ELR (cell line): ENCODE measurements at regions not wholly inside any gene's neighbourhood (a gene's known extent, or its start where the extent isn't known, plus 50 kb on each side); places are given as distances from the start of the nearest gene placed in this dataset.

Experiments
- DNase-seq: peaks from one replicate; pipeline ENCODE4 v3.0.0-alpha.2; 2015; ENCODE audit warnings: low read depth

DNA sequence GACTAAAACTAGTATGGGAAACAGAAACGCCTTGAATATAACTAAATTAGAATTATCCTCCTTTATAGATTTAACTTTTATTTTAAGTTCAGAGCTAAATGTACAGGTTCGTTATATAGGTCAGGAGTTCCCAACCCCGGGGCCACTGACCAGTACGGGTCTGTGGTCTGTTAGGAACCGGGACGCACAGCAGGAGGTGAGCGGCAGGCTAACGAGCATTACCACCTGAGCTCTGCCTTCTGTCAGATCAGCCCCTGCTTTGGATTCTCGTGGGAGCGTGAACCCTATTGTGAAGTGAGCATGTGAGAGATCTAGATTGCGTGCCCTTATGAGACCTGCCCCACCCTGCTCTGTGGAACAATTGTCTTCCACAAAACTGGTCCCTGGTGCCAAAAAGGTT lies 51.0 kb downstream of the FAT4 start:
- DNase-seq, result no peak

DNA sequence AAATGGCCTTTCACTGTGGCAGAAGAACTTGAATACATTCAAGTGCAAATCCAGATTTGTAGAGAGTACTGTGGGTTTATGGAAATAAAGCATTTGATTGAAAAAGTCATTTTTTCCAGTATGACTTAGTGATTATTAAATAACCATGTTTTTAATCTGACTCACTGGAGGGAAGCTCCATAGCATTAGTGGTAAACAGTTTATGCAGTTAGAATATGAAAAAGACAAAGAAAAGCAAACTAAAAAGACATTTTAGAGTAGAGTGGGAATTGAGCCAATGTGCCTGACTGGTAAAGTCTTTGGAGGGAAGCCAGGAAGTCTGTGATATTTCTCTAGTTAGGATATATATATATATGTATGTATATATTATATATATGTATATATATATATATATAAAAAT lies 53.4 kb downstream of the FAT4 start:
- peak; percentile 48 for DNase-seq

GRCh38 chr4:125368671-125369081 lies 53.9 kb downstream of the FAT4 start:
- DNase-seq, result peak; percentile 40

DNA sequence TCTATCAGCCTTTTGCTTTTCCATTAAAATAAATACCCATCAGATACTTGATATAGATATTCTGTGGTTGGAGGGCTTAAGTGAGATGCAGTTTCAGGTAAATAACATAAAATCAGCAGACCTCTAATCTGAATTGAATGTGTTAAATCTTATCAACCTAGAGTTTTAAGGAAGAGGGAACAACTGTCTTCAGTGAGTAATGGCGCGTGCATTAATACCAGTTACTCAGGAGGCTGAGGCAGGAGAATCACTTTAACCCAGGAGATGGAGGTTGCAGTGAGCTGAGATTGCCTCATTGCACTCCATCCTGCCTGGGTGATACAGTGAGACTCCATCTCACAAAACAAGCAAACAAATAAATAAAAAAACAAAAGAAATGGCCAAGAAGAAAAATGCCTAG lies 54.3 kb downstream of the FAT4 start:
- DNase-seq, result peak; percentile 12

DNA sequence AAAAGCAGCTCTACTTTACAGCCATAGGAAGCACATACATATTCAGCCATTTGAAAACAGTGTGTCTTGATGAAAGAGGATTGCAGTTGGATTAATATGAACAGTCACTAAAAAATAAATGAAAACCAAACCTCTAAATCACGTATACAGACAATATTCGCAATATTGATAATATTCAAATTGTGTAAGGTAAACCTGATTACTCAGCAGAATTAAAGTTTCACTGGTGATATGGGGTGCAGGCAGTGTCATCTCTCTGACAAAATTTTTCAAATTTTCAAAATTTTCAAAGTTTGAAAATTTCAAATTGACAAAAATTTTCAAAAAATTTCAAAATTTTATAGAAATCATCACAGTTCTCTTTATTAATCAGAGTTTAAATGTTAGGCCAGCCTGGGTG lies 55.7 kb downstream of the FAT4 start:
- no peak for DNase-seq

GRCh38 chr4:125382995-125383394 lies 68.2 kb downstream of the FAT4 start:
- DNase-seq, result no peak

DNA sequence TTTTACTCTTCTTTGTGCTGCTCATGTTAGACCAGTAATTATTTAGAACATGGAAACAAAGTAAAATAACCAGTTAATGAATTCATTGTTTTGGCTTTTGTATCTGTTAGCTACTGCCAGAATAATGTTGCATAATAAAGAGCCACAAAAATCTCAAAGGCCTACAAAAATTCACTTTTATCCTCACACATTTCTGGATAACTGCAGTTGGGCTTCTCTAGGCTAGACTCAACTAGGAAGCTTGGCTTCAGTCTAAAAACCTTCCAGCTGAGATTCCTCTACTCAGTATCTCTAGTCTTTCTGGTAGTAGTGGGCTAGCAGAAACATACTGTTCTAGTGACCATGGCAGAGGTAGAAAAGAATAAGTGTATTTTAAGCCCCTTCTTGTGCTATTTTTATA lies 73.0 kb downstream of the FAT4 start:
- no peak for DNase-seq

DNA sequence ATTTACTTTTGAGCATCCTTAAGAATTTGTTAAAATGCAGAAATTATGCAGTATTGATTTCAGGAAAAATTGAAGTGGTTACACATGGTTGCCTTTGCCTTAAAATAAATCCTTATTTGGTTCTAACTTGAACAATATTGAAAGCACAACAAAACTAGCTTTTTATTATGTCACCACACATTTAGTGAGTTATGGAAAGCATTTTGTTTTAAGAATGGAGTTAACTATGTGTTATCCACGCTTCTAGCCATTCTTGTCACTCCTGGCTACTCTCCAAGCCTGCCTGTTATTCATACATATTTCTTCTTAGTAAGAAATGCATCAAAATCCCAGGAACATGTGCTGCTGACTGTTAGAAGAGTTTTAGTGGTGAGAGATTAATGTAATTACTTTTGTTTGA lies 73.9 kb downstream of the FAT4 start:
- peak; percentile 73 for DNase-seq

- DNase-seq, result peak; percentile 90
Measured at GRCh38 chr4:125389713-125390112, 75.0 kb downstream of the FAT4 start.

- peak; percentile 81 for DNase-seq
Measured at GRCh38 chr4:125390126-125390525, 75.4 kb downstream of the FAT4 start.

- no peak for DNase-seq
Measured at GRCh38 chr4:125390727-125391126, 76.0 kb downstream of the FAT4 start.

DNA sequence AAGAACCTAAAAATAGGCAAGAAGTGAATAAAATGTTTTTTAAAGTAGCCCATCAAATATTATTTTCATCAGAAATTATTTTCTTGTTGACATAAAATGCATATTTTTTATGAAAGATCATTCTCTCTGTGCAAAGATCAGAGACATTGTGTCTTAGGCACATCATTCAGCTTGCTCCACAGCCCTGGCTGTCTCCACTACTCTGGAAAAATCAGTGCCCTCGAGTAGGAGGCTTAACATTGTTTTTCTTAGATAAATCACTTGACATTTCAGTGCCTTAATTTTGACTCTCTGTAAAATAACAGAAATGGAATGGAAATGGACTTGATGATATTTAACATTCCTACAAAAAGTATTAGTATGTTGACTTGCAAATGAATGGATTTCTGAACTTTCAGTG lies 77.9 kb downstream of the FAT4 start:
- DNase-seq, result no peak

GRCh38 chr4:125393825-125394224 lies 79.1 kb downstream of the FAT4 start:
- peak; percentile 1 for DNase-seq

- DNase-seq, result no peak
Measured at GRCh38 chr4:125397226-125397625, 82.5 kb downstream of the FAT4 start.

- DNase-seq, result no peak
Measured at GRCh38 chr4:125398263-125399002, 83.7 kb downstream of the FAT4 start.

GRCh38 chr4:125400756-125401155 lies 86.0 kb downstream of the FAT4 start:
- no peak for DNase-seq

DNA sequence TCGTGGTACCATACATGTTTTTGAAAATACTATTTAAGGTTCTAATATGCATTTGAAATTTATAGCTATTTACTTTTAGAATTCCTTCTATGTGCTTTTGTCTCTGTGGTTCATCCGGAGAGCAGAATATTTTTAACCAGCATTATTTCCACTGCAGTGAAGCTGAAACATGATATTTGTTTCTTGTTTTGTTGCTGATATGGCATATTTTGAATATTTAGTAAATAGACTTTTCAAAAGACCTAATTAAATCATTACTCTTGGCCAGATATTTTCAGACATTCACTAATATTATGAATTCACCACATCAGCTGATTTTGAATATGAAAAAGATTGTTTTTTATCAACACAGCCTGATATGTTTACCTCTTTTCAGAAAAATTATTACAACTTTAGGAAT lies 87.0 kb downstream of the FAT4 start:
- no peak for DNase-seq

DNA sequence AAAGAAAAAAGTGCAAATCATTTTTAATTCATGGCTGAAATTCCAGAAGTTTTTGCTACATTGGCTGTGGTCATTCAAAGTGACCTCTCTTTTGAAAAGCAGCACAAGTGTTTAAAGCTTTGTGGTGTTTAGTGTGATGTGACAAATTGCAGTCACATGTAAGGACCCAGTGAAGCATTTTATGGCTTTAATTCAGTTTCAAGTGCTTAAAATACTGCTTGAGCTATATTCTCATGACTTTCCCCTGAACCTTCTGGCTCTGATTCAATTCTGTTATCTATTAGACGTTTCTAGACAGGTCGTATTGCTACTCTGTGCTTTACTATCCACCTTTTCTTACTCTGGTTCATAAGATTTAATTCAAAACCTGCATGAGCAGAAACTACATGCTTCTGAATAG lies 105.8 kb downstream of the FAT4 start:
- DNase-seq, result no peak

DNA sequence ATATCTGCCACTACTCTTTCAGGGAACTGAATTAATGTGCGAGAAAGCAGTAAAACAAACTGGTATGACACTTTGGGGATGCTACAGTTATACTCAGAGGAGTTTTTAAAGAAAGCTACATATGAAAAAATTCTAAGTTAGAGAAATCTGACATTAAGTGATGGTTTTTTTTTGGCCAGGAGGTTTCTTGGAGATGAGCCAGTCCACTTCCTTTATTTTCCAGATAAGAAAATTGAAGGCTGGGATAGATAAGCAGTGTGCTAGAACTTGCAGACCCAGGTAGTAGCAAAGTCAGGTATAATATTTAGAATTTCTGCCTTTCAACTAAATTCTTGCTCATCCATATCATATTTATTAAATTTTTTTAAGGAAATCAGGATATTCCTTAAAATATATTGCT lies 106.8 kb downstream of the FAT4 start:
- DNase-seq, result no peak

- DNase-seq, result no peak
Measured at GRCh38 chr4:125423124-125423523, 108.4 kb downstream of the FAT4 start.

DNA sequence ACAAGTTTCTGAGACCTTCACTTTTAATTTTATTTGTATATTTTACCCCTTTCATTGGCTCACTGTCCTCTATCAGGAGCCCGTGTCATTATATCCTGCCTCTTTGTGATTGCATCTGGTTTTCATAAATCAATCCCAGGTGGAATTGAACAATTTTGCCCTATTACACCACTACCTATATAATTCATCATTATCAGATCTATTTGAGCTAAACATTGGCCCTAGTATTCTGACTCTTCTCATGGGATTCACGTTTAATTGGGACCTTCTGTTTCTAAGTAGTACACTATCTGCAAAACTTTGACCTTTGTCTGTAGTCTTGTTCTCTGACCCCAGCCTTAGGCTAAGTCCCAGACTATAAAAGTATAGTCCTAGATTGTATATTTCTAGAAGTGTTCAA lies 114.1 kb downstream of the FAT4 start:
- DNase-seq, result no peak

DNA sequence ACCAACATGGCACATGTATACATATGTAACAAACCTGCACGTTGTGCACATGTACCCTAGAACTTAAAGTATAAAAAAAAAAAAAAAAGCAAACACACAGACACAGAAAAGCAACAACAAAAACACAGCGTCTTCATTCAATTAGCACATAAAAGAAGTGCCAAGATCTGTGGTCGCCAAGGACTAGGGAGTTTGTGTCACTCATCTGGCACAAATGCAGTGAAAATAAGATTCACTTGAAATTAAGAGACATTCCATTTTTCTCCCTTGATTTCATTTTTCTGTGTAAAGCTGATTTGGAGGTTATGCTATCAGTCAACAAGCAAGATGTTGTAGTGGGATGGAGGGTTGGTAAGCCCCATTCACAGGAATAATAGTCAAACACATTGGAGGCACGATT lies 115.3 kb downstream of the FAT4 start:
- no peak for DNase-seq

DNA sequence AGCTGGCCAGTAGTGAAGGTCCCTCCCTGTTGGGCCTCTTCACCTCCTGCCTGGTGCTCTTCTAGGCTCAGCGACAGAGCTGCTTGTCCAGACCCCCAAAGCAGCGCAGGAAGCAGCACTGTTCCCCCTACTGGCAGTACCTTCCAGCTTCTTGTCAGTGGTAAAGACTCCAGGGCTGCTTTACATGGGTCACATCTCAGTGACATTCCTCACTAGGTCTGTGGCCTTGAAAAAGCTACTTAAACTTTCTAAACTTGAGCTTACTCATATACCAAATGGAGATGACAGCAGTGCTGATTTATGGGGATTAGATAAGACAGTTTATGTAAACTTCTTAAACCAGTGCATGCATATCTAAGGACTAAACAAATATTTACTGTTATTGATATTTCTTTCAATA lies 117.3 kb downstream of the FAT4 start:
- peak; percentile 4 for DNase-seq

DNA sequence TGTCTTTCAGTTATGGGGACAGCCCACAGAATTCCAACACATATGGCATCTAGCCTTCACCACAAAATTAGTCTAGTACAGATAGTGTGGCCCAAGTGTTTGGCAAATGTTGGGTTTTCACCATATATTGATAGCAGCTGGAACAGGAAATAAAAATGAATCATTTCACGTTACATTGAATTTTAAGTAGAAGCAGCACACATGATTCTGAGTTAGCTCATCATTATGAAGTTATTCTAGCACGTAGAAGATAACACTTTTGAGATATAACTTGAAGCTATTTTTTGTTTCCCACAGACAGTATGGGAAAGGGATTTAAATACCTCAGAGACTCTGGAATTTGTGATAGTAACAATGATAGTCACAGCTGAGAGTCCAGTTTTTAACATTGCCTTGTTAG lies 118.7 kb downstream of the FAT4 start:
- peak; percentile 6 for DNase-seq

GRCh38 chr4:125434136-125434535 lies 119.4 kb downstream of the FAT4 start:
- no peak for DNase-seq
